AG08396 (cell line): ENCODE measurements at regions not wholly inside any gene's neighbourhood (a gene's known extent, or its start where the extent isn't known, plus 50 kb on each side); places are given as distances from the start of the nearest gene placed in this dataset.

Experiments
- DNase-seq: peaks from one replicate; pipeline ENCODE4 v3.0.0; 2012; ENCODE audit warnings: low spot score, mixed read lengths

DNA sequence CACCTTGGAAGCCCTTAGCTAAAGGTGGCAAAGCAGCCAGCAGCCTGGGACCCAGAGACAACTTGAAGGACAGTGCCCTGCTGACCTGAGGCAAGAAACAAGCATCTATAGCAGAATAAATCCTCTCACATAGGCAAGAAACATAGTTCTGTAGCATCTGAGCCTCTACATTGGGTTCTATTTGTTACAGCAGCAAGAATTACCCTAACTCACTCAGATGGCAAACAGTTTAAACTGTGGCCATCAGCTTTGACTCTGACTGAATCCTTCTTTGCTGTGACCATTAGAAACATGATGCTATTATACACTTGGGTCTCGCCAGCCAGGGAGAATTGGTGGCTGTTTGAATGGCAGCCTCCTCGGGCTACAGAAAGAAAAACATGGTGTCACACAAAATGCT, 53.1 kb upstream of the CCL1 start:
- DNase-seq = no peak

DNA sequence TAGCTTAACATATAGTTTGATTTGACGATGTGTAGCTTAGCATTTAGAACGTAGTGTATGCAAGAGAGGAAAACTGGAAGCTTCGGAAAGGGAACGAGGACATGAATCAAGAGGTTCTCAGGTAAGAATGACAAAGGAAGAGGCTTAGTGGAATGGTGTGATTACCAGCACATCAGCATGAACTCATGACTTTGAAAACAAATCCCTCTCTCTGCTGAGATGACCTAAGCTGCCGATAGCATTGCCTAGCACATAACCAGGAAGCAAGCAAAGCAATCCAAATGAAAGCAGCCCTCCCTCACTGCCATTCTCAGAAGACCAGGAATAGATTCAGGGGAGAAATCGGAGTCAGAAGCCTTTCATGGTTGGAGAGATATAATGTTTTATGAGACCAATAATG, 51.3 kb upstream of the CCL1 start:
- no peak for DNase-seq

DNA sequence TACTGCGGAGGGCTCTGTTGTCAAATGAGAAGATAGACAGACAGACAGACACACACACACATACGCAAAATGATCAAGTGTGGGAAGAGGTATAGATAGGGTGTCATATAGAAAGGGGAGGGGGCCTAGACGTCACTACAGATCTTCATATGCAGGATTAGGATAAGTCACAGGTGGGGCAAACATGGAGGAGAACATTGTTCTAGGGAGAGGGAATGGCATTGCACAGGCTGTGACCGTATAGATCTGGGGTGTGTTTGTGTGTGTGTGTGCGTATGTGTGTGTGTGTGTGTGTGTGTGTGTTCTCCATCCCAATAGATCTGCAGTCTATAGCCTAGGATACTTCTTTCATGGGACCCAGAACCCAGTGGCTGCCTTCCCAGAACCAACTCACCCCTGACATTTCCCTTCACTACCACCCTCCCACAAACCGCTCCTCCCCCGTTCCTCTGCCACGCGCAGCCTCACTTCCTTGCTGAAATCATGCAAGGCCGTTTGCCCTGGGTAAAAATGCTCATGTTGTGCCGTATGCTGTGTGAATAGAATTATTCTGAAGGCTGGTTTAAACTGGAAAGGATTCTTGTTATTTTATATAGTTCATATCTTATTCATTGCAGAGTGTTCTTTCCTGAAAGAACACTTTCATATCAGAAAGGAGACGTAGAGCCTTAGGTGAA, 50.5 kb upstream of the CCL1 start:
- no peak for DNase-seq

- no peak for DNase-seq
These were observed 50.0 kb upstream of the CCL1 start for GRCh38 chr17:34412965-34413441.
